ENCODE measurements at regions not wholly inside any gene's neighbourhood (a gene's known extent, or its start where the extent isn't known, plus 50 kb on each side); places are given as distances from the start of the nearest gene placed in this dataset.
"Not testable (repeated sequence)": the region's sequence is repeated elsewhere in the genome, so short reads cannot be mapped to it uniquely, and the experiment has no call there.

DNA sequence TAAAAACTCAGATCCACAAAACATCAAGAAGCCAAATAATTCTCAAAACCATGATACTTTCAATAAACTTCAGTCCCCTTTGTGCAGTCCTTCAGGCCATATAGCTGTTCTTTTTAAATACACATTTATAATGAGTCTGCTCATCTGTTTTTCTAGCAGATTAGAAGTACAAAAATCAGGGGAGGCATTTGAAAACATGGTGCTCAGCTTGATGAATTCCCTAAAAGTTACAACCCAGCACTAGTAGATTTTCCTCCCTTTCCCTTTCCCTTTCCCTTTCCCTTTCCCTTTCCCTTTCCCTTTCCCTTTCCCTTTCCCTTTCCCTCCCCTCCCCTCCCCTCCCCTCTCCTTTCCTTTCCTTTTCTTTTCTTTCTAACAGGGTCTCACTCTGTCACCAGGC is 884.6 kb upstream of the AMELY start:
- DNase-seq = no peak

- DNase-seq = no peak
These were observed 882.9 kb upstream of the AMELY start for GRCh38 chrY:7794441-7794840.

DNA sequence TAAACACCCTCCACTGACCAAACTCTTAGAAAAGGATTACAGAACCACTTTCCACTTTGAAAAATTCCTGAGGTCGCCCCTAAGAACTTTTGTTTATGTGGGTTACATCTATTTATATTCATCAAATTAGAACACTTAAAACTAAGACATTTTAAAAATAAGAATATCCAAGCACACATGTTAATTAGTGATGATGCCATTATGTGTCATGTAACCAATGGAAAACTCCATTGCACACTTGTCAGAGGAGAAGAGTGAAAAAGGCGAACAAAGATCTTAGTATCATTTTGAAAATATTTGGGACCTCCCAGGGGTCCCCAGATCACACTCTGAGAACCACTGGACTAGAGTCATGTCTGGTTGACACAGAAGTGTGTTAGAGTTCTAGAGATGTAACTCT is 882.4 kb upstream of the AMELY start:
- DNase-seq = no peak

- DNase-seq = no peak
These were observed 880.9 kb upstream of the AMELY start for GRCh38 chrY:7792431-7792830.

DNA sequence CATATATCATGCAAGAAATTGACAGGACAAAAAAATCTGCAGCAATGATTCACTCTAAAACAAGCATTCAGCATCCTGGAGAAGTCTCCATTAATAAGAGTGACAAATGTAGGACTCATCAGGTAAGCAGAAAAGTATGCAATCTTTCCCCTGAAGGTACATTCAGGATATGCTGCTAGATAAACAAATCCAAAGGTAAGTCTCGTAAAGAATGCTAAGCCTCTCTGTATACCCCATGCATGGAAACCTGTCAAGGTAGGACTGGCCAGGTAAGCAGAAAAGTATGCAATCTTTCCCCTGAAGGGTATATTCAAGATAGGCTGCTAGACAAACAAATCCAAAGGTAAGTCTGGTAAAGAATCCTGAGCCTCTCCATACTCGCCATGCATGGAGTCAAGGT is 869.9 kb upstream of the AMELY start:
- DNase-seq = no peak

- not testable (repeated sequence) for DNase-seq
These were observed 863.9 kb upstream of the AMELY start for GRCh38 chrY:7775436-7775835.

DNA sequence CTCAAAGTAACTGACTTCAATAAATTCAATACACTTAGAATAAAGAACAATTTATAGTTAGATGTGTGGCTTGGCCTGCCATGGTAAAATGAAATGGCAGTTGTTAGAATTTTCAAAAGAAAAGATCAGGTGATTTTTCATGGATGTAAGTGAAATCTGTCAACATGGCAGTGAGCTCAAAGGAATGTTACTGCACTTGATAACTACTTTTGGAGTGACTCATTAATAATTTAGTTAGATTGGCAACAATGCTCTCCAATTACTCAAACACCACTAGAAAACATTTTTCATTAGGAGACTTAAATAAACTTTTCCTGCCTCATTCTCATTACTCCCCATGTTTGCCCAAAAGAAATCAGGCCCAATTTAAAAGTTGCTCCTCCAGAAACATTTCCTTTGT is 860.2 kb upstream of the AMELY start:
- no peak for DNase-seq

- no peak for DNase-seq
These were observed 858.3 kb upstream of the AMELY start for GRCh38 chrY:7769790-7770375.

DNA sequence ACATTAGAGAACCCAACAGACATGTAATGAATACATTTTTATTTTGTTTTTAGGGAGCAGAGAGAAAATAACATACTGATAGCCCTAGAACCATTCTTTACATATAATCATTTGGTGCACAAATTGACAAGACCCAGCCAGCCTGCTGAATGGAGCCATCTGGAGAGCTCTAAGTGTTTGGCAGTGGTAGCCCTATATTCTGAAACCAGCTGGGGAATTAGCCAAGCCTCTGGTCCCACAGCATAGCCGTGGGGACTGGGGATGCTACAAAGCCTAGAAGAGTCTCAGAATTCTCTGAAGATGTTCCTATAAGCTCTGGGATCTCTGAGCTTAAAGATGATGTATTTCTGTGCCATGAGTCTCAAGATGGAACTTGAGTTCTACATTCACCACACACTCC is 857.3 kb upstream of the AMELY start:
- DNase-seq = no peak

GRCh38 chrY:7753711-7754110 is 842.2 kb upstream of the AMELY start:
- DNase-seq = no peak

- DNase-seq = no peak
These were observed 835.2 kb upstream of the AMELY start for GRCh38 chrY:7746781-7747180.

GRCh38 chrY:7745581-7745901 is 834.0 kb upstream of the AMELY start:
- DNase-seq = no peak

DNA sequence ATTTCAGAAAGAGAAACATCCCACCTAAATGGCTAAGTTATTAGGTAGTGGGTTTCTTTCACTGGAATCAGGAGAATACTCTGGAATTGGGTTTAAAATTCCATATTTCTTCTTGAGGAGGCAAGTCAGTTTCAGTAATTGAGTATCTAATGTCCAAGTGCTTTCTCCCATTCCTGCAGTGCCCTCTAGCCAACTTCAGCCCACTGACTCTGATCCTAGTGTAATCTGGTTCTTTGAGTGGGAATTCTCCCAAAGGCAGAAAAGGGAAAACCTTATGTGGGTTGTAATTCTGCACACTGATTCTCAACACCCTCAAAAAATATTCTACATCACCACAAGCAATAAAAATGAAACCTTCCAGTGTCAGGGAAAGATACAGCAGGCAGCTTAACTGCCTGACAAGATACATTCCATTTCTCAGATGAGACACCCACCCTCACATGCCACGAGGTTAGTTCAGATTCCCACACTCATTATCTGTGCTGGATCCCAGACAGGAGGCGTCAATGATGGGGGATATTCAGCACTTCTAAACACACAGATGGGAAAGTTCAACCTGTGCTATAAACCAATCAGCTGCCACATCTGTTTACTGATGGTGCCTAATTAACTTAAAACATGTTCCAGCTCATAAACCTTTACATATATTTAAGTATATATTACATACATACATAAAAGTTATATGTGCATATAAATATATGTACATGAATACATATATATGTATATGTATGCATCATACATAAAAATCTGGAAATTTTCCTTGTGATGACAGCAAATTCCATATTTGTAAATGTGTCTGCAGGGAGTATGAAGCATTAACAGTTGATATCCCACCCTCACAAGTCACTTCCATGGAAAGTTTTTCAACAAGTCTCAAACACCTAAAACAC is 833.4 kb upstream of the AMELY start:
- DNase-seq = no peak

- no peak for DNase-seq
These were observed 825.4 kb upstream of the AMELY start for GRCh38 chrY:7736847-7737365.

DNA sequence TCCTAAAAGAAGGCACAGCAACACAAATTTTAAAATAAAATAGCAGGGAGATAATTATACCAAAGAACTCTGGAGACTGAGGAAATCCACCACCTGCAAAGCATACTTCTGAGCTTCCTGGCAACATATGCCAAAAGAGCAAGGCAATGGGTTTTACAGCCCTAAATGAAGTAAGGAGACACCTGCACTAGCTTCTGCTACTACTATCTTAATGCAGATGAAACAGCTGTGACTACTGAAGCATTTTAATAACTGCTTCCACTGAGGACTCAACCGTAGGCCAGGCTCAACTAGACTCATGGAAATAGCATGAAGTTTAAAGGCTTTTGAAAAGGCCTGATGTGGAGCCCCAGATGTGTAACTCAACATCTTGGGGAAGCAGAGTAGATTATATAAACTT is 820.1 kb upstream of the AMELY start:
- no peak for DNase-seq

DNA sequence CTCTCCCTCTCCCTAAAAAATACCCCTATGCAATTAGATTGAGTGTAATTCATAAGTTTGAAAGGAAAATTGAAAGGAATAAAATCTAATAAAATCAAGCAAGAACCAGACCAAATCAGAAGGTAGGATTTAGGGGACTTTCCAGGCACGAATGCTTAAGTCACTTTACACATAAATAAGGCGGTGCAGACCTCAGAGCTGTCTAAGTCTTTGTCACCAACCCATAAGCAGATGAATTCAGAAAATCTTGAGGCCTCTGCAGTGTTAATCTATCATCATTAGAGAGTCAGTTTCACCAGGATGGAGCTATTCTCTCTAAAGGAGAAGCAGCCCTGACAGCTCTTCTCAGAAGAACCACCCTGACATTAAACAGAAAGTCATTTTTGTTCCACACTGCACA is 819.1 kb upstream of the AMELY start:
- no peak for DNase-seq

- DNase-seq = no peak
These were observed 818.5 kb upstream of the AMELY start for GRCh38 chrY:7730071-7730470.

DNA sequence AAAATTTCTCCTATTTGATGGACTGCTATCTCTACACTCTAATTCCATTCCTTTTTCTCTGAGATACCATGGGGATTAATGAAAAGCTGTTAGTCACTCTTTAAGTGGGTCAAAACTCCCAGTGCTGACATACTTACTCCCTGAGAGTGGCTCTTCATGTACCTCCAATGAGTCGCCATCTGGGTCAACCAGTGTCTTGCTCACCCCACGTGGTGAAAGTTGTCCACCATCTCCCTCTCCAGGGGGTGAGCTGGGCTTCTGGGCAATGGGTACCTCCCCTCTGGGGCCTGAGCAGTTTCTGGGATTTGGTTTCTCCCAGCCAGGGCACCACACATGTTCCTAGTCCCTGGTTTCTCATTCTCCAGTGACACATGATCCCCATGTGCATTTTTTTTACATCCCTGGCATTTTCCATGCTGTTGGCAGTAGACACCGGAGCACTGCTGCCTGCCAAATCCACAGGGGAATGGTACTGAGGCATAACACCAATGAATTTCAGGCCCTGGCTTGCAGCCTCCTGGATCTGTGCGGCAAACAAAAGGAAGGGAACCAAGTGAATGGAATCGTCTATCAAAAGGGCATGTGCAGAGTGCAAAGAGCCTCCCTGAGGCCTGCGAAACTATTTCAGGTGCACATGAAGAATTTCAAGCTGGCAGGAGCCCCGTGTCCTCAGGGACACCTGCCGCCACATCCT is 817.9 kb upstream of the AMELY start:
- no peak for DNase-seq

DNA sequence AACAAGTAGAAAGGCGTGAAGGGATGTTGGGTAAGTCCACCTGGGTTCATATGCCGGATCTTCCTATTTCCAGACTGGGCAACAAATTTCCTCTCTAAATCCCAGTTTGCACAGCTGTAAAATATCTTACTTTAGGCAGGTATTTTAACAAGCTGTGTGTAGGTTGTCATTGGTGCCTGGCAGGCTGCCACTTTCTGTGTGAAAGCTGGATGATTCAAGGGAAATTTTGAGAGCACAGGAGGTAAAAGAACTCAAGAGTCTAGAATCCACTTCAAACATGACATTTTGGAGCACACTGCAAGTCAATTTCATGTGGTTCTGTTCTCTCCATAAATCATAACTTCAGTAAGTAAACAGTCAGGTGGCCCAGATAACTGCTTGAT is 817.4 kb upstream of the AMELY start:
- no peak for DNase-seq

DNA sequence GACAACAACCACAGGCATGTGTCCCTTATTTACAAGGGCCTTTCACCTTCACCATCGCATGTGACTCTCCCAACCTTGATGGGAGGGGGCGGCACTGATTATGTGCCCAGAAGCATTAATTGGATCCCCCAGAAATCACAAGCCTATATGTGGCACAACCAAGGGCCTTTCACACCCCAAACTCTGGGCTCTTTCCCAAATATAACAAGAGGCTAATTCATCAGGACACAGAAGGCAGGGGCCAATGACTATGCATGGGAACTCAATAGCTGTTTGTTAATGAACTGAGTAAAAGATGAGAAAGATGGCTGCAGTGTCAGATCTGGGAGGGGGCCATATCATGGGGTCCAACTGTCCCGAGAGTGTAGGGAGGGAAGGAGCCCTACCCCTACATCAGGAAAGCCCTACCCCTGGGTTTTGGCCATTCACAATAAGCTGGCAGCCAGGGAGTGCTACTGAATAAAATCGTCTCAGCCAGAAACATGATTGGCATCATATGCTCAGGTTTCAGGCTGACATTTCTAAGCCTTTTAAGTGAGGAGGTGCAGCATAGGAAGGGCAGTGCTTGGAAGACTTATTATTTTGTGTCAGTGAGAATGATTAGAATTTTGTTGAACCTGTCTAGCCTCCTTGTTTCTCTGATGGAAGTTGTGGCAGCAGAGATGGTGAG is 814.4 kb upstream of the AMELY start:
- no peak for DNase-seq

DNA sequence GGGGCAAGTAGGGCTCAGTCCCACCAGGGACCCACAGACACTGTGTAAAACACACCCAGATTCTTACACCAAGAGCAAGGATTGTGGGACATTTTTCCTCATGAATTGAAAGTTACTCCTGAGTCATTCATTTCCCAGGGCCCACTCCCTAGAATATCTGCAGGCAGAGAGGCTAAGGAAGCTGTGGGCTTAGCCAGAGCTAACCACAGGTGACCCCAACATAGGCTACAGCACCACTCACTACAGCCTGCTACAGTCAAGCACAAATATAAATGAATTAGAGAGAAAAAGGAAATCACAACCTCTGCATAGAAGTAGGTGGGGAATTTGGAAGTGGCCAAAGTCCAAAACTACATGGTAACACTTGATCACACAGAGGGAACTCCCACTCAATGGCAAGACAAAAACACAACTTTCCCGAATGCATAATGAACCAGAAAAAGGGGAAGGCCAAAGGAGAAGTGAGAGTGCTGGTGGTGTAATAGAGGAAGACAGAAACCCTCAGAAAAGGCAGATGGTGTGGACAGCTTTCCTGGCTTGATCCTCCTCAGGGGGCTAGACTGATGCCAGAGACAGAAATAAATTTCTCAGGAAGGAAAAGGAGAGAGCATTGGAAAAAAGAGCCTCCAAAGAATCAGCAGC is 812.6 kb upstream of the AMELY start:
- DNase-seq = no peak

DNA sequence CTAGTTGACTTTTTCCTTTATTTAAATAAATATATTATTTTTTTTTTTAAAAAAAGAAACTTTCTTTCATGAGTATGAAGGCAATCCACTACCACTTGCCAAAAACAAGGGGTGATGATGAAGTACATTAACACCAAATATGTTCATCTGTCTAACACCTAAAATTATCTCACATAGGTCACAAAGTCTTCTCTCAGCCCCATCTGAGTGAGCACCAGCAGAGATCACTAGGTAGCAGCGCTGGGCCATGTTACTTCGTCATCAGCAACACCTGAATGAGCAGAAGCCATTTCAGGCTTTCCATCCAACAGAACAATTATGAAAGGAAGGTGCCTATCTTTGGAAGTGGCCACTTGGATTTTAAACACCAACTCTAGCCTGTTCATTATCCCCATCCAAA is 811.6 kb upstream of the AMELY start:
- no peak for DNase-seq

DNA sequence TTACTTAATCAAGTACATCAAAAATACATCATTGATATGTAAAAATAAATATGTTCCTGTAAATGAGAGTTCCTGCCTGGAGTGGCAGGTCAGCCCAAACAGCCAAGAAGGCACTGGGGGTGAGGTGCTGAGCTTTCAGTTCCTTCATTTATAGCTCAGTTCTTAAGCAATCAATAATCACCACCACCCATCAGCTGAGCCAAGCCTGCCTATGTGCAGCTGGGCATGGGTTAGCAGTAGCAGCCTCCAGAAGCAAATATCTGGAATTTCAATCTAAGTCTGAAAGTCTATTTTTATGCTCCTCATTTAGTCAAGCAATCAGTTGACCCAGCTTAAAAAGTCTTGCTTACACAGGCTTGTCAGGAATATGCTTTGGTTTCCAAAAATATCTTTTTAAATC is 811.0 kb upstream of the AMELY start:
- no peak for DNase-seq
